ENCODE measurements at regions not wholly inside any gene's neighbourhood (a gene's known extent, or its start where the extent isn't known, plus 50 kb on each side); places are given as distances from the start of the nearest gene placed in this dataset.

DNA sequence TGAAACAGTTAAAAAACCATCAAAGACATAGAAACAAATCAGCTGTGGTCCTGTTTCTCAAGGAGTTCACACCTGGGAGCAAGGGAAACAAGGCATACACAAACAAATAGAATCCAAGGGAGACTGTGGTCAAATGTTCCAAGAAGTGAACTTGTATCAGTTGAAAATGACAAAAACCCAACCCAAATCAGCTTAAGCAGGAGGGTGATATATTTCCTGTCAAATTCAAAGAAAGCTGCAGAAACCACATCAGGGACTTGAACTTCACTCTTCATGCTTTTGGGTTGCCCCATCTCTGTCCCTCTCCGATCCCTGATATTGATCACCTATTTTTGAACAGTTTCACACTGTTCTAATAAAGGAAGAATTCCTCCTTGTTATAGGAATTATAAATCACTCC is 148.6 kb upstream of the FMR1 start:
- TF ChIP-seq, protein P1, sequence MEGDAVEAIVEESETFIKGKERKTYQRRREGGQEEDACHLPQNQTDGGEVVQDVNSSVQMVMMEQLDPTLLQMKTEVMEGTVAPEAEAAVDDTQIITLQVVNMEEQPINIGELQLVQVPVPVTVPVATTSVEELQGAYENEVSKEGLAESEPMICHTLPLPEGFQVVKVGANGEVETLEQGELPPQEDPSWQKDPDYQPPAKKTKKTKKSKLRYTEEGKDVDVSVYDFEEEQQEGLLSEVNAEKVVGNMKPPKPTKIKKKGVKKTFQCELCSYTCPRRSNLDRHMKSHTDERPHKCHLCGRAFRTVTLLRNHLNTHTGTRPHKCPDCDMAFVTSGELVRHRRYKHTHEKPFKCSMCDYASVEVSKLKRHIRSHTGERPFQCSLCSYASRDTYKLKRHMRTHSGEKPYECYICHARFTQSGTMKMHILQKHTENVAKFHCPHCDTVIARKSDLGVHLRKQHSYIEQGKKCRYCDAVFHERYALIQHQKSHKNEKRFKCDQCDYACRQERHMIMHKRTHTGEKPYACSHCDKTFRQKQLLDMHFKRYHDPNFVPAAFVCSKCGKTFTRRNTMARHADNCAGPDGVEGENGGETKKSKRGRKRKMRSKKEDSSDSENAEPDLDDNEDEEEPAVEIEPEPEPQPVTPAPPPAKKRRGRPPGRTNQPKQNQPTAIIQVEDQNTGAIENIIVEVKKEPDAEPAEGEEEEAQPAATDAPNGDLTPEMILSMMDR (IDR thresholded peaks at IDR 0.05): no peak
- TF ChIP-seq REST (IDR thresholded peaks at IDR 0.05; ENCODE audit: insufficient read depth in 1 of 2, low read depth in 2 of 2, low read length in 1 of 2) (no peak), SIN3A (IDR thresholded peaks at IDR 0.05; ENCODE audit: borderline replicate concordance, insufficient read depth, low read depth, low read length) (no peak), TCF7L2 (IDR thresholded peaks at IDR 0.05; ENCODE audit: low read depth, low read length) (no peak), POLR2AphosphoS5 (IDR thresholded peaks at IDR 0.05; ENCODE audit: low read depth, low read length) (no peak)

Data from Panc1 (cell line).